ENCODE measurements at regions not wholly inside any gene's neighbourhood (a gene's known extent, or its start where the extent isn't known, plus 50 kb on each side); places are given as distances from the start of the nearest gene placed in this dataset.
"Not testable (repeated sequence)": the region's sequence is repeated elsewhere in the genome, so short reads cannot be mapped to it uniquely, and the experiment has no call there.

- H3K4me3 ChIP-seq; H3K27me3 ChIP-seq; DNase-seq (ENCODE audit: low read depth in 1 of 2, low spot score in 1 of 2); H3K36me3 ChIP-seq; H3K4me1 ChIP-seq (ENCODE audit: low read depth); H3K9me3 ChIP-seq (ENCODE audit: low read depth); H3K27ac ChIP-seq: not testable (repeated sequence)
Measured at GRCh38 chr2:87417742-87418567, 329.9 kb upstream of the PLGLB2 start.

GRCh38 chr2:87418823-87419822 lies 328.8 kb upstream of the PLGLB2 start:
- not testable (repeated sequence) for H3K27me3 ChIP-seq; H3K4me3 ChIP-seq; H3K27ac ChIP-seq; H3K9me3 ChIP-seq (ENCODE audit: low read depth); H3K36me3 ChIP-seq; DNase-seq (ENCODE audit: low read depth in 1 of 2, low spot score in 1 of 2); H3K4me1 ChIP-seq (ENCODE audit: low read depth)

- H3K4me3 ChIP-seq; H3K9me3 ChIP-seq (ENCODE audit: low read depth); H3K27ac ChIP-seq; DNase-seq (ENCODE audit: low read depth in 1 of 2, low spot score in 1 of 2); H3K4me1 ChIP-seq (ENCODE audit: low read depth); H3K27me3 ChIP-seq; H3K36me3 ChIP-seq: not testable (repeated sequence)
Measured at GRCh38 chr2:87419980-87420379, 327.9 kb upstream of the PLGLB2 start.

DNA sequence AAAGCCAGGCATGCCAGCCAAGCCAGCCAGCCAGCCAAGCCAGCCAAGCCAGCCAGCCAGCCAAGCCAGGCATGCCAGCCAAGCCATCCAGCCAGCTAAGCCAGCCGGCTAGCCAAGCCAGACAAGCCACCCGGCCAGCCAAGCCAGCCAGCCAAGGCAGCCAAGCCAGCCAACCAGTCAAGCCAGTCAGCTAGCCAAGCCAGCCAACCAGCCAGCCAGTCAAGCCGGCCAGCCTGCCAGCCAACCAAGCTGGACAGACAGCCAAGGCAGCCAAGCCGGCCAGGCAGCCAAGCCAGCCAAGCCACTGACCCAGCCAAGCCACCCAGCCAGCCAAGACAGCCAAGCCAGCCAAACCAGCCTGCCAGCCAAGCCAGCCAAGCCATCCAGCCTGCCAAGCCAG lies 326.9 kb upstream of the PLGLB2 start:
- H3K27me3 ChIP-seq; H3K4me1 ChIP-seq (ENCODE audit: low read depth); H3K9me3 ChIP-seq (ENCODE audit: low read depth); H3K27ac ChIP-seq; H3K36me3 ChIP-seq; H3K4me3 ChIP-seq; DNase-seq (ENCODE audit: low read depth in 1 of 2, low spot score in 1 of 2): not testable (repeated sequence)

DNA sequence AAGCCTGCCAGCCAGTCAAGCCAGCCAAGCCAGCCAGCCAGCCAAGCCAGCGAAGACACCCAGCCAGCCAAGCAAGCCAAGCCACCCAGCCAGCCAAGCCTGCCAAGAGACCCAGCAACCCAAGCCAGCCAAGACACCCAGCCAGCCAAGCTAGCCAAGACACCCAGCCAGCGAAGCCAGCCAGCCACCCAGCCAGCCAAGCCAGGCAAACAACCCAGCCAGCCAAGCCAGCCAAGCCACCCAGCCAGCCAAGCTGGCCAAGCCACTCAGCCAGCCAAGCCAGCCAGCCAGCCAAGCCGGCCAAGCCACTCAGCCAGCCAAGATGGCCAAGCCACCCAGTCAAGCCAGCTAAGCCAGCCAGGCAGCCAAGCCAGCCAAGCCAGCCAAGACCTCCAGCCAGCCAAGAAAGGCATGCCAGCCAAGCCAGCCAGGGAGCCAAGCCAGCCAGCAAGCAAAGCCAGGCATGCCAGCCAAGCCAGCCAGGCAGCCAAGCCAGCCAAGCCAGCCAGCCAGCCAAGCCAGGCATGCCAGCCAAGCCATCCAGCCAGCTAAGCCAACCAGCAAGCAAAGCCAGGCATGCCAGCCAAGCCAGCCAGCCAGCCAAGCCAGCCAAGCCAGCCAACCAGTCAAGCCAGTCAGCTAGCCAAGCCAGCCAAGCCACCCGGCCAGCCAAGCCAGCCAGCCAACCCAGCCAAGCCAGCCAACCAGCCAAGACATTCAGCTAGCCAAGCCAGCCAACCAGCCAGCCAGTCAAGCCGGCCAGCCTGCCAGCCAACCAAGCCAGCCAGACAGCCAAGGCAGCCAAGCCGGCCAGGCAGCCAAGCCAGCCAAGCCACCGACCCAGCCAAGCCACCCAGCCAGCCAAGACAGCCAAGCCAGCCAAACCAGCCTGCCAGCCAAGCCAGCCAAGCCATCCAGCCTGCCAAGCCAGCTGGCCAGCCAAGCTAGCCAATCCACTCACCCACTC lies 323.8 kb upstream of the PLGLB2 start:
- not testable (repeated sequence) for H3K27me3 ChIP-seq; H3K27ac ChIP-seq; H3K9me3 ChIP-seq (ENCODE audit: low read depth)

GRCh38 chr2:87424763-87425154 lies 323.1 kb upstream of the PLGLB2 start:
- not testable (repeated sequence) for DNase-seq (ENCODE audit: low read depth in 1 of 2, low spot score in 1 of 2); H3K4me3 ChIP-seq; H3K9me3 ChIP-seq (ENCODE audit: low read depth); H3K4me1 ChIP-seq (ENCODE audit: low read depth); H3K27ac ChIP-seq; H3K36me3 ChIP-seq; H3K27me3 ChIP-seq

More for the DNA sequence above, 323.8 kb upstream of the PLGLB2 start:
- not testable (repeated sequence) for H3K36me3 ChIP-seq; H3K4me3 ChIP-seq; H3K4me1 ChIP-seq (ENCODE audit: low read depth); DNase-seq (ENCODE audit: low read depth in 1 of 2, low spot score in 1 of 2)

DNA sequence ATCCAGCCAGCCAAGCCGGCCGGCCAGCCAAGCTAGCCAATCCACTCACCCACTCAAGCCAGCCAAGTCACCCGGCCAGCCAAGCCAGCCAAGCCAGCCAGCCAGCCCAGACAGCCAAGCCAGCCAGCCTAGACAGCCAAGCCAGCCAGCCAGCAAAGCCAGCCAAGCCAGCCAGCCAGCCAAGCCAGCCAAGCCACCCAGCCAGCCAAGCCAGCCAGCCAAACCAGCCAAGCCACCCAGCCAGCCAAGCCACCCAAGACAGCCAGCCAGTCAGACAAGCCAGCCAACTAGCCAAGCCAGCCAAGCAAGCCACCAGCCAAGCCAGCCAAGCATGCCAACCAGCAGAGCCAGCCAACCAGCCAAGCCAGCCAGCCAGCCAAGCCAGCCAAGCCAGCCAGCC lies 322.7 kb upstream of the PLGLB2 start:
- not testable (repeated sequence) for H3K27me3 ChIP-seq; H3K4me1 ChIP-seq (ENCODE audit: low read depth); DNase-seq (ENCODE audit: low read depth in 1 of 2, low spot score in 1 of 2); H3K4me3 ChIP-seq; H3K27ac ChIP-seq; H3K36me3 ChIP-seq; H3K9me3 ChIP-seq (ENCODE audit: low read depth)

DNA sequence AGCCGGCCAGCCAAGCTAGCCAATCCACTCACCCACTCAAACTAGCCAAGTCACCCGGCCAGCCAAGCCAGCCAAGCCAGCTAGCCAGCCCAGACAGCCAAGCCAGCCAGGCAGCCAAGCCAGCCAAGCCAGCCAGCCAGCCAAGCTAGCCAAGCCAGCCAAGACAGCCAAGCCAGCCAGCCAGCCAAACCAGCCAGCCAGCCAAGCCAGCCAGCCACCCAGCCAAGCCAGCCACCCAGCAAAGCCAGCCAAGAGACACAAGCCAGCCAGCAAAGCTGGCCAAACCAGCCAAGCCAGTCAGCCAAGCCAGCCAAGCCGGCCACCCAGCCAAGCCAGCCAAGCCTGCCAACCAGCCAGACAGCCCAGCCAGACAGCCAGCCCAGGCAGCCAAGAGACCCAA lies 322.2 kb upstream of the PLGLB2 start:
- H3K36me3 ChIP-seq; DNase-seq (ENCODE audit: low read depth in 1 of 2, low spot score in 1 of 2); H3K27me3 ChIP-seq; H3K4me1 ChIP-seq (ENCODE audit: low read depth); H3K4me3 ChIP-seq; H3K27ac ChIP-seq; H3K9me3 ChIP-seq (ENCODE audit: low read depth): not testable (repeated sequence)

DNA sequence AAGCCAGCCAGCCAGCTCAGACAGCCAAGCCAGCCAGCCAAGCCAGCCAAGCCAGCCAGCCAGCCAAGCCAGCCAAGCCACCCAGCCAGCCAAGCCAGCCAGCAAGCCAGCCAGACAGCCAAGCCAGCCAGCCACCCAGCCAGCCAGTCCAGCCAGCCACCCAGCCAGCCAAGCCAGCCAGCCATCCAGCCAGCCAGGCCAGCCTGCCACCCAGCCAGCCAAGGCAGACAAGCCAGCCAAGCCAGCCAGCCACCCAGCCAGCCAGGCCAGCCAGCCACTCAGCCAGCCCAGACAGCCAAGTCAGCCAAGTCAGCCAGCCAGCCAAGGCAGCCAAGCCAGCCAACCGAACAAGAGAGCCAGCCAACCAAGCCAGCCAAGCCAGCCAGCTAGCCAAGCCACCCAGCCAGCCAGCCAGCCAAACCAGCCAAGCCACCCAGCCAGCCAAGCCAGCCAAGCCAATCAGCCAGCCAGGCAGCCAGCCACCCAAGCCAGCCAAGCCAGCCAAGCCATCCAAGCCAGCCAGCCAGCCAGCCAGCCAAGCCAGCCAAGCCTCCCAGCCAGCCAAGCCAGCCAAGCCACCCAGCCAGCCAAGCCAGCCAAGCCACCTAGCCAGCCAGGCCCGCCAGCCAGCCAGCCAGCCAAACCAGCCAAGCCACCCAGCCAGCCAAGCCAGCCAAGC lies 319.3 kb upstream of the PLGLB2 start:
- not testable (repeated sequence) for DNase-seq (ENCODE audit: low read depth in 1 of 2, low spot score in 1 of 2); H3K27me3 ChIP-seq; H3K27ac ChIP-seq; H3K4me3 ChIP-seq; H3K36me3 ChIP-seq; H3K4me1 ChIP-seq (ENCODE audit: low read depth); H3K9me3 ChIP-seq (ENCODE audit: low read depth)

DNA sequence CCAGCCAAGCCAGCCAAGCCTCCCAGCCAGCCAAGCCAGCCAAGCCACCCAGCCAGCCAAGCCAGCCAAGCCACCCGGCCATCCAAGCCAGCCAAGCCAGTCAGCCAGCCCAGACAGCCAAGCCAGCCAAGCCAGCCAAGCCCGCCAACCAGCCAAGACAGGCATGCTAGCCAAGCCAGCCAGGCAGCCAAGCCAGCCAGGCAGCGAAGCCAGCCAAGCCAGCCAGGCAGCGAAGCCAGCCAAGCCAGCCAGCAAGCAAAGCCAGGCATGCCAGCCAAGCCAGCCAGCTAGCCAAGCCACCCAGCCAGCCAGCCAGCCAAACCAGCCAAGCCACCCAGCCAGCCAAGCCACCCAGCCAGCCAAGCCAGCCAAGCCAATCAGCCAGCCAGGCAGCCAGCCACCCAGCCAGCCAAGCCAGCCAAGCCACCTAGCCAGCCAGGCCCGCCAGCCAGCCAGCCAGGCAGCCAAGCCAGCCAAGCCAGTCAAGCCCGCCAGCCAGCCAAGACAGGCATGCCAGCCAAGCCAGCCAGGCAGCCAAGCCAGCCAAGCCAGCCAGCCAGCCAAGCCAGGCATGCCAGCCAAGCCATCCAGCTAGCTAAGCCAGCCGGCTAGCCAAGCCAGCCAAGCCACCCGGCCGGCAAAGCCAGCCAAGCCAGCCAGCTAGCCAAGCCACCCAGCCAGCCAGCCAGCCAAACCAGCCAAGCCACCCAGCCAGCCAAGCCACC lies 318.5 kb upstream of the PLGLB2 start:
- H3K27ac ChIP-seq; H3K36me3 ChIP-seq; H3K4me1 ChIP-seq (ENCODE audit: low read depth); DNase-seq (ENCODE audit: low read depth in 1 of 2, low spot score in 1 of 2); H3K27me3 ChIP-seq; H3K9me3 ChIP-seq (ENCODE audit: low read depth); H3K4me3 ChIP-seq: not testable (repeated sequence)

GRCh38 chr2:87429931-87430275 lies 318.0 kb upstream of the PLGLB2 start:
- H3K36me3 ChIP-seq; H3K9me3 ChIP-seq (ENCODE audit: low read depth); H3K4me3 ChIP-seq; H3K27ac ChIP-seq; H3K27me3 ChIP-seq; DNase-seq (ENCODE audit: low read depth in 1 of 2, low spot score in 1 of 2); H3K4me1 ChIP-seq (ENCODE audit: low read depth): not testable (repeated sequence)

DNA sequence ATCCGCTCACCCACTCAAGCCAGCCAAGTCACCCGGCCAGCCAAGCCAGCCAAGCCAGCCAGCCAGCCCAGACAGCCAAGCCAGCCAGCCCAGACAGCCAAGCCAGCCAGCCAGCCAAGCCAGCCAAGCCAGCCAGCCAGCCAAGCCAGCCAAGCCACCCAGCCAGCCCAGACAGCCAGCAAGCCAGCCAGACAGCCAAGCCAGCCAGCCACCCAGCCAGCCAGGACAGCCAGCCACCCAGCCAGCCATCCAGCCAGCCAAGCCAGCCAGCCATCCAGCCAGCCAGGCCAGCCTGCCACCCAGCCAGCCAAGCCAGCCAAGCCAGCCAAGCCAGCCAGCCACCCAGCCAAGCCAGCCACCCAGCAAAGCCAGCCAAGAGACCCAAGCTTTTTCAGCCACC lies 316.8 kb upstream of the PLGLB2 start:
- H3K27me3 ChIP-seq; H3K36me3 ChIP-seq; H3K4me1 ChIP-seq (ENCODE audit: low read depth); H3K4me3 ChIP-seq; H3K9me3 ChIP-seq (ENCODE audit: low read depth); H3K27ac ChIP-seq; DNase-seq (ENCODE audit: low read depth in 1 of 2, low spot score in 1 of 2): not testable (repeated sequence)
